RPMI7951 (cell line): ENCODE measurements at regions not wholly inside any gene's neighbourhood (a gene's known extent, or its start where the extent isn't known, plus 50 kb on each side); places are given as distances from the start of the nearest gene placed in this dataset.
"Not testable (repeated sequence)": the region's sequence is repeated elsewhere in the genome, so short reads cannot be mapped to it uniquely, and the experiment has no call there.

Experiments
- DNase-seq: peaks from one replicate; pipeline ENCODE4 v3.0.0-alpha.2; 2012; ENCODE audit warnings: low read depth

GRCh38 chr6:149237464-149237863 lies 80.0 kb upstream of the TAB2 start:
- no peak for DNase-seq

- no peak for DNase-seq
These were observed 77.8 kb upstream of the TAB2 start for GRCh38 chr6:149239573-149240209.

- peak; percentile 52 for DNase-seq
These were observed 74.6 kb upstream of the TAB2 start for GRCh38 chr6:149242883-149243282.

GRCh38 chr6:149244105-149244504 lies 73.4 kb upstream of the TAB2 start:
- DNase-seq, result no peak

- no peak for DNase-seq
These were observed 70.7 kb upstream of the TAB2 start for GRCh38 chr6:149246691-149247384.

GRCh38 chr6:149247385-149247763 lies 70.1 kb upstream of the TAB2 start:
- no peak for DNase-seq

GRCh38 chr6:149248263-149248662 lies 69.2 kb upstream of the TAB2 start:
- DNase-seq, result not testable (repeated sequence)

- peak; percentile 23 for DNase-seq
These were observed 68.7 kb upstream of the TAB2 start for GRCh38 chr6:149248693-149249369.

- peak; percentile 24 for DNase-seq
These were observed 67.8 kb upstream of the TAB2 start for GRCh38 chr6:149249370-149250357.

- no peak for DNase-seq
These were observed 66.6 kb upstream of the TAB2 start for GRCh38 chr6:149250951-149251350.

GRCh38 chr6:149252622-149253021 lies 64.9 kb upstream of the TAB2 start:
- no peak for DNase-seq

GRCh38 chr6:149254253-149254652 lies 63.3 kb upstream of the TAB2 start:
- DNase-seq, result no peak

- no peak for DNase-seq
These were observed 57.8 kb upstream of the TAB2 start for GRCh38 chr6:149259753-149260152.

- no peak for DNase-seq
These were observed 57.2 kb upstream of the TAB2 start for GRCh38 chr6:149260214-149260874.

- no peak for DNase-seq
These were observed 56.0 kb upstream of the TAB2 start for GRCh38 chr6:149261364-149262040.

- no peak for DNase-seq
These were observed 54.2 kb upstream of the TAB2 start for GRCh38 chr6:149263321-149263720.

GRCh38 chr6:149264629-149265028 lies 52.9 kb upstream of the TAB2 start:
- no peak for DNase-seq

- no peak for DNase-seq
These were observed 51.6 kb upstream of the TAB2 start for GRCh38 chr6:149265945-149266344.

- no peak for DNase-seq
These were observed 50.9 kb upstream of the TAB2 start for GRCh38 chr6:149266659-149267058.

GRCh38 chr6:149267072-149267471 lies 50.4 kb upstream of the TAB2 start:
- DNase-seq, result no peak
